CD1c-positive myeloid dendritic cell (primary cell): ENCODE measurements at regions not wholly inside any gene's neighbourhood (a gene's known extent, or its start where the extent isn't known, plus 50 kb on each side); places are given as distances from the start of the nearest gene placed in this dataset.

ENCODE experiments used
- DNase-seq: peaks from one replicate; pipeline ENCODE4 v3.0.0-alpha.2; 2016; ENCODE audit errors: extremely low spot score

- DNase-seq = no peak
These were observed 130.5 kb downstream of the MED15 start for GRCh38 chr22:20637750-20638506.

GRCh38 chr22:20638507-20638870 lies 131.1 kb downstream of the MED15 start:
- DNase-seq = no peak

- DNase-seq = no peak
These were observed 131.9 kb downstream of the MED15 start for GRCh38 chr22:20639343-20639742.

DNA sequence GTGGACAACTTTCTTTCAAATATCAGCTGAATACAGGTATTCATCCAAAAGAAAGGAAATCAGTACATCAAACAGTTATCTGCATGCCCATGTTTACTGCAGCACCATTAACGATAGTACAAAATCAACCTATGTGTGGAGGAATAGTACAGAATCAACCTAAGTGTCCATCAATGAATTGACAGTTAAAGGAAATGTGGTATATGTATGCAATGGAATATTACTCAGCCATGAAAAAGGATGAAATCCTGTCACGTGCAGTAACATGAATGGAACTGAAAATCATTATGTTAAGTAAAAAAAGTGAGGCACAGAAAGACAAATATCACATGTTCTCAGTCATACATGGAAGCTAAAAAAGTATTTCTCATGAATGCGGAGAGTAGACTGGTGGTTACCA lies 132.3 kb downstream of the MED15 start:
- DNase-seq = no peak

GRCh38 chr22:20641198-20641892 lies 132.6 kb upstream of the SERPIND1 start:
- no peak for DNase-seq

DNA sequence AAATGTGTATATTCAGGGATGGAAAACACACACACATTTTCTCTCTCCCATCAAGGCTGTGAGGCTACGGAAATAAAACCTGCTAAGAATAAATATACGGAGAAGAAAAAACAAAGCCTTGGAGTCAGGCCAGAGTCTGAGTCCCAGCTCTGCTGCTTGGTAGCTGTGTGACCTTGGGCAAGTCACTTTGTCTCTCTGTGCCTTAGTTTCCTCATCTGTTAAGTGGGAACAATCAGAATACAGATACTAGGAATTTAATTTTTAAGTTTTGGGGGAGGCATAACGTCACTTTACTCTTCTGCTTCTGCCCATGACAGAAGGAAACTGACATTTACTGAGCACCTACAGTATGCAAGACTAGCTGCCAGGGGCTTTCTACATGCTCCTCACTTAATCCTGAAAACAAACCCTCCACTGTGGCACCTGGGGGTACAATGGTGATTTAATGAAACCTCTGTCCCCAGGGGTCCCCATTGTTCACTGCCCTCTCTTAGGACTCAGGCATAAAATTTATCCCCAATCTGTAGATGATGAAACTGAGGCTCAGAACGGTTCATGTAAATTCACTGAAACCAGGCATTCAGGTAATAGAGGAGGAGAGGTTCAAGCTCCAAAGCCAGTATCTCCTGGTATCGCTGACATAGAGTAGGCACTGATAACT lies 131.9 kb upstream of the SERPIND1 start:
- DNase-seq = no peak

DNA sequence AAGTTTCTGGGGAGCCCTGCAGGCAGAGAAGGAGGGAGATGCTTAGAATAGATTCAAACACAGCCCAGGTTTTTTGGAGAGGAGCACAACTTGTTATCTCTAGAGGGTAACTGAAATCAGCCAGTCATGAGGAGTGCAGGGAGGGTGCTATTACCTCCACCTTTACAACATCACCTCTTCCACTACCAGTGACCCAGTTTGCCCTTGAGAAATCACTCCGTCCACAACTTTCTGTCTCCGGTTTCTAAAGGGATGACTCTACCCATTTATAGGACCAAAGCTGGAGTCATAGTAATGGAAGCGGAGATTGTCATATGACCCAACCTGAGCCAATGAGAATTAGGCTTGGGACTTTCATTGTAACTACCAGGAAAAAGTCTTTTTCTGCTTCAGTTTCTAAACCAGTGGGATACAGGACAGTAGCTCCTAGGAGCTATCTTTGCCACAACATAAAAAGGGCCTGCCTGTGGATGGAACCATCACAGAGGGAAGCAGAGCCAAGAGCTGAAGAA lies 131.2 kb upstream of the SERPIND1 start:
- DNase-seq = no peak

DNA sequence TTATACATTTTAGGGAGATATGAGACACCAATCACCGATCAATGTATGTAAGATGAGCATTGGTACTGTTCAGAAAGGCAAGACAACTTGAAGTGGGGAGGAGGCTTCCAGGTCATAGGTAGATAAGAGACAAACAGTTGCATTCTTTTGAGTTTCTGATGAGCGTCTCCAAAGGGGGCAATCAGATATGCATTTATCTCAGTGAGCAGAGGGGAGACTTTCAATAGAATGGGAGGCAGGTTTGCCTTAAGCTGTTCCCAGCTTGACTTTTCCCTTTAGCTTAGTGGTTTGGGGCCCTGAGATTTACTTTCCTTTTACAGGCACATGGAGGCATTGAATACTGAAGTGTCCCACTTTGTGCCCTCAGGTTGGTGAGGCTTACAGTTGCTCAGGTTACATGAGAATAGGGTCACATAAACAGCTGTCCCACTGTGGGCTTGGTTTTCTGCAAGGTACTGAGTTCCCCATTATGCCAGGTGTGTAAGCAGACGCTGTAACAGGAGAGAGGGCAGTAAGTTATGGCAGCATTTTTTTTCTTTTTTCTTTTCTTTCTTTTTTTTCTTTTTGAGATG lies 129.8 kb upstream of the SERPIND1 start:
- DNase-seq = no peak

DNA sequence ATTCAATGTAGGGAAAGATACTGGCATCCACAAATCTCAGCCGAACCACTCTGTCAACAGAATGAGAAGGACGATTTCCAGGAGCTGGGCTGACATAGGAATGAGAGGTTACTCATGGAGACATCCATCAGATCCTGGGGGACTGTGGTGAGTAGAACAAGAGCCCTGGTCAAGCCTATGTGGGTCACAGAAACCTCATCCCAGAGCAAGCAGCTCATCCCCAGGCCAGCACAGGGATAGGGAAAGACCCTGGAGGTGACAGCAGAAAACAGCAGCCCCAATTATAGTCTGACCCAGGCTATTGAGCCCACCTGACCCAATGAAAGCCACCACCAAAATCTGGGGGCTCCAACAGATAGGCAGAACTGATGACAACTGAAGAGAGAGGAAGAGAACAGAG lies 128.0 kb upstream of the SERPIND1 start:
- no peak for DNase-seq

- DNase-seq = no peak
These were observed 127.5 kb upstream of the SERPIND1 start for GRCh38 chr22:20646415-20646814.

DNA sequence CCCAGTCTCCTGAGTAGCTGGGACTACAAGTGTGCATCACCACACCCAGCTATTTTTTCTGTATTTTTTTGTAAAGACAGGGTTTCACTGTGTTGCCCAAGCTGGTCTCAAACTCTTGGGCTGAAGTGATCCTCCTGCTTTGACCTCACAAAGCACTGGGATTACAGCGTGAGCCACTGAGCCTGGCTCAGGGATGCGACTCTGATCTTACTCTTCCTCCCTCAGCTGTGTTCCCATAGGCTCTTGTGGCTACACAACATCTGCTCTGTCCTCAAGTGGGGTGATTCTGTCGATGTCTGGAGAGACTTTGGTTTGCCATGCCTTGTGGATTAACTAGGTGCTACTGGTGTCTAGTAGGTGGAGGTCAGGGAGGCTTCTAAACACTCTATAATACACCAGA lies 127.0 kb upstream of the SERPIND1 start:
- DNase-seq = no peak

- DNase-seq = no peak
These were observed 126.2 kb upstream of the SERPIND1 start for GRCh38 chr22:20647586-20648305.

- DNase-seq = no peak
These were observed 125.5 kb upstream of the SERPIND1 start for GRCh38 chr22:20648306-20648903.

GRCh38 chr22:20650294-20651207 lies 123.4 kb upstream of the SERPIND1 start:
- DNase-seq = no peak

- no peak for DNase-seq
These were observed 122.6 kb upstream of the SERPIND1 start for GRCh38 chr22:20651286-20651685.

- no peak for DNase-seq
These were observed 121.8 kb upstream of the SERPIND1 start for GRCh38 chr22:20652130-20652529.

GRCh38 chr22:20652582-20652981 lies 121.3 kb upstream of the SERPIND1 start:
- no peak for DNase-seq

GRCh38 chr22:20653012-20653794 lies 120.7 kb upstream of the SERPIND1 start:
- DNase-seq = no peak

GRCh38 chr22:20653795-20654342 lies 120.0 kb upstream of the SERPIND1 start:
- DNase-seq = no peak
